ENCODE measurements at regions not wholly inside any gene's neighbourhood (a gene's known extent, or its start where the extent isn't known, plus 50 kb on each side); places are given as distances from the start of the nearest gene placed in this dataset.

- TF ChIP-seq, protein P1, sequence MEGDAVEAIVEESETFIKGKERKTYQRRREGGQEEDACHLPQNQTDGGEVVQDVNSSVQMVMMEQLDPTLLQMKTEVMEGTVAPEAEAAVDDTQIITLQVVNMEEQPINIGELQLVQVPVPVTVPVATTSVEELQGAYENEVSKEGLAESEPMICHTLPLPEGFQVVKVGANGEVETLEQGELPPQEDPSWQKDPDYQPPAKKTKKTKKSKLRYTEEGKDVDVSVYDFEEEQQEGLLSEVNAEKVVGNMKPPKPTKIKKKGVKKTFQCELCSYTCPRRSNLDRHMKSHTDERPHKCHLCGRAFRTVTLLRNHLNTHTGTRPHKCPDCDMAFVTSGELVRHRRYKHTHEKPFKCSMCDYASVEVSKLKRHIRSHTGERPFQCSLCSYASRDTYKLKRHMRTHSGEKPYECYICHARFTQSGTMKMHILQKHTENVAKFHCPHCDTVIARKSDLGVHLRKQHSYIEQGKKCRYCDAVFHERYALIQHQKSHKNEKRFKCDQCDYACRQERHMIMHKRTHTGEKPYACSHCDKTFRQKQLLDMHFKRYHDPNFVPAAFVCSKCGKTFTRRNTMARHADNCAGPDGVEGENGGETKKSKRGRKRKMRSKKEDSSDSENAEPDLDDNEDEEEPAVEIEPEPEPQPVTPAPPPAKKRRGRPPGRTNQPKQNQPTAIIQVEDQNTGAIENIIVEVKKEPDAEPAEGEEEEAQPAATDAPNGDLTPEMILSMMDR (IDR thresholded peaks at IDR 0.05; ENCODE audit: unreplicated experiment), result no peak
Measured at GRCh38 chr18:76208678-76209306, 286.2 kb downstream of the ZNF516 start.

GRCh38 chr18:76205906-76206305 is 289.1 kb downstream of the ZNF516 start:
- H3K27ac Mint-ChIP-seq, result peak overlapping the region; percentile 31
- H3K27me3 Mint-ChIP-seq (ENCODE audit: low read depth), result no peaks in the 10 kb centered on the region
- DNase-seq (ENCODE audit: low spot score in 2 of 2, unreplicated experiment in 2 of 2), result no peak
- peaks cover 21% of the 10 kb centered on the region for H3K9me3 Mint-ChIP-seq
- H3K4me3 Mint-ChIP-seq, result no peak overlapping the region
- TF ChIP-seq, protein P1 (IDR thresholded peaks at IDR 0.05; ENCODE audit: unreplicated experiment), result no peak
- peaks cover 4% of the 10 kb centered on the region for H3K36me3 Mint-ChIP-seq
- H3K4me1 Mint-ChIP-seq, result peaks cover 56% of the 10 kb centered on the region

More at GRCh38 chr18:76208678-76209306, 286.2 kb downstream of the ZNF516 start:
- Mint-ChIP-seq H3K9me3 (peaks cover 1% of the 10 kb centered on the region), H3K36me3 (peaks cover under 1% of the 10 kb centered on the region), H3K27ac (peak overlapping the region; percentile 71), H3K4me1 (peaks cover 79% of the 10 kb centered on the region), H3K27me3 (ENCODE audit: low read depth) (no peaks in the 10 kb centered on the region), H3K4me3 (peak overlapping the region; percentile 22)
- DNase-seq (ENCODE audit: low spot score in 2 of 2, unreplicated experiment in 2 of 2), result no peak

- Mint-ChIP-seq H3K9me3 (peaks cover 21% of the 10 kb centered on the region), H3K27me3 (ENCODE audit: low read depth) (no peaks in the 10 kb centered on the region), H3K4me3 (no peak overlapping the region), H3K4me1 (peaks cover 47% of the 10 kb centered on the region), H3K27ac (no peak overlapping the region), H3K36me3 (peaks cover 4% of the 10 kb centered on the region)
- no peak for DNase-seq (ENCODE audit: low spot score in 2 of 2, unreplicated experiment in 2 of 2)
- TF ChIP-seq, protein P1 (IDR thresholded peaks at IDR 0.05; ENCODE audit: unreplicated experiment), result no peak
Measured at GRCh38 chr18:76203552-76203951, 291.5 kb downstream of the ZNF516 start.

DNA sequence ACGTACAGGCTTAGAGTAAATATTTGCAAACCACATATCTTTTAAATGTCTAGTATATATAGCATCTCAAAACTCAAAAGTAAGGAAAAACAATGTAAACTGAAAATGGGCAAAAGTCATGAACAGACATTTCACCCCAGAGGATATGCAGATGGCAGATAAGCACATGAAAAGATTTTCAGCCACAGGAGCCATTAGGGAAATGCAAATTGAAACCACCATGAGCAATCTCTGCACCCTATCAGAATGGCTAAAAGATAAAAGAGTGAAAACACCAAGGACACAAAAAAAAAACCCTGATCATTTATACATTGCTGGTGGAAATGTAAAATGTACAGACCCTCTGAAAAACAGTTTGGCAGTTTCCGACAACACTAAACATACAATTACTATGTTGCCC is 292.7 kb downstream of the ZNF516 start:
- Mint-ChIP-seq H3K4me1 (peaks cover 35% of the 10 kb centered on the region), H3K27ac (no peak overlapping the region), H3K4me3 (no peak overlapping the region), H3K36me3 (peaks cover 4% of the 10 kb centered on the region), H3K27me3 (ENCODE audit: low read depth) (no peaks in the 10 kb centered on the region), H3K9me3 (peaks cover 21% of the 10 kb centered on the region)
- TF ChIP-seq, protein P1 (IDR thresholded peaks at IDR 0.05; ENCODE audit: unreplicated experiment), result no peak
- DNase-seq (ENCODE audit: low spot score in 2 of 2, unreplicated experiment in 2 of 2), result no peak

GRCh38 chr18:76195601-76196000 is 299.4 kb downstream of the ZNF516 start:
- TF ChIP-seq, protein P1 (IDR thresholded peaks at IDR 0.05; ENCODE audit: unreplicated experiment), result no peak
- peaks cover 1% of the 10 kb centered on the region for H3K36me3 Mint-ChIP-seq
- peaks cover 15% of the 10 kb centered on the region for H3K4me1 Mint-ChIP-seq
- no peaks in the 10 kb centered on the region for H3K27me3 Mint-ChIP-seq (ENCODE audit: low read depth)
- peak overlapping the region; percentile 88 for H3K27ac Mint-ChIP-seq
- H3K4me3 Mint-ChIP-seq, result no peak overlapping the region
- peaks cover 19% of the 10 kb centered on the region for H3K9me3 Mint-ChIP-seq
- DNase-seq (ENCODE audit: low spot score in 2 of 2, unreplicated experiment in 2 of 2), result no peak
